Trophoblast cell (in vitro differentiated cells and primary cell): ENCODE measurements at regions not wholly inside any gene's neighbourhood (a gene's known extent, or its start where the extent isn't known, plus 50 kb on each side); places are given as distances from the start of the nearest gene placed in this dataset.

ENCODE experiments used
- DNase-seq, 2 donors: peaks; one replicate each; pipeline ENCODE4 v3.0.0-alpha.2; 2016
- H2AFZ ChIP-seq: 2 replicates; pipeline ENCODE4 v1.6.1; 2013; ENCODE audit warnings: low read length, moderate library complexity, mild to moderate bottlenecking; ENCODE audit not compliant: insufficient read depth, poor library complexity
- H2AK5ac ChIP-seq: 2 replicates; pipeline ENCODE4 v1.6.1; 2013; ENCODE audit warnings: mild to moderate bottlenecking, low read length
- H2BK120ac ChIP-seq: 2 replicates; pipeline ENCODE4 v1.6.1; 2013; ENCODE audit warnings: low read length, mild to moderate bottlenecking, moderate library complexity; ENCODE audit not compliant: insufficient read depth, poor library complexity
- H2BK12ac ChIP-seq: 2 replicates; pipeline ENCODE4 v1.6.1; 2013; ENCODE audit warnings: mild to moderate bottlenecking, low read length, moderate library complexity
- H2BK5ac ChIP-seq: 2 replicates; pipeline ENCODE4 v1.6.1; 2013; ENCODE audit warnings: low read length, low read depth, moderate library complexity, mild to moderate bottlenecking; ENCODE audit not compliant: poor library complexity
- H3K14ac ChIP-seq: 2 replicates; pipeline ENCODE4 v1.6.1; 2013; ENCODE audit warnings: mild to moderate bottlenecking, low read length
- H3K18ac ChIP-seq: 2 replicates; pipeline ENCODE4 v1.6.1; 2013; ENCODE audit warnings: mild to moderate bottlenecking, low read length
- H3K23ac ChIP-seq: 2 replicates; pipeline ENCODE4 v1.6.1; 2013; ENCODE audit warnings: low read length
- H3K27ac ChIP-seq: 2 replicates; pipeline ENCODE4 v1.5.1; 2013; ENCODE audit warnings: low read depth, mild to moderate bottlenecking, inconsistent platforms, low read length, moderate library complexity
- H3K27me3 ChIP-seq: 2 replicates; pipeline ENCODE4 v1.6.1; 2013; ENCODE audit warnings: inconsistent platforms, mild to moderate bottlenecking, low read length, moderate library complexity; ENCODE audit not compliant: insufficient read depth
- H3K36me3 ChIP-seq, 2 experiments: 1 replicate in 1 of 2; 2 replicates in 1 of 2; pipeline ENCODE4 v1.6.1; 2013; ENCODE audit warnings: low read length in 2 of 2, mild to moderate bottlenecking in 2 of 2, moderate library complexity in 1 of 2; ENCODE audit not compliant: insufficient read depth in 2 of 2, control insufficient read depth in 1 of 2
- H3K4ac ChIP-seq: 2 replicates; pipeline ENCODE4 v1.6.1; 2013; ENCODE audit warnings: low read depth, mild to moderate bottlenecking, low read length, moderate library complexity
- H3K4me1 ChIP-seq, 2 experiments: 1 replicate in 1 of 2; 2 replicates in 1 of 2; pipeline ENCODE4 v1.6.1; 2013; ENCODE audit warnings: low read length in 2 of 2, mild to moderate bottlenecking in 2 of 2, moderate library complexity in 1 of 2; ENCODE audit not compliant: insufficient read depth in 2 of 2, control insufficient read depth in 1 of 2
- H3K4me2 ChIP-seq: 2 replicates; pipeline ENCODE4 v1.6.1; 2013; ENCODE audit warnings: inconsistent platforms, mild to moderate bottlenecking, low read length, moderate library complexity
- H3K4me3 ChIP-seq: 2 replicates; pipeline ENCODE4 v1.5.1; 2013; ENCODE audit warnings: mild to moderate bottlenecking, low read depth, low read length, inconsistent platforms
- H3K79me1 ChIP-seq: one replicate; pipeline ENCODE4 v1.6.1; 2013; ENCODE audit warnings: low read length
- H3K79me2 ChIP-seq: 2 replicates; pipeline ENCODE4 v1.6.1; 2013; ENCODE audit warnings: low read length, mild to moderate bottlenecking; ENCODE audit not compliant: control insufficient read depth, insufficient read depth, poor library complexity
- H3K9ac ChIP-seq: 2 replicates; pipeline ENCODE4 v1.6.1; 2013; ENCODE audit warnings: mild to moderate bottlenecking, low read length
- H3K9me3 ChIP-seq: 2 replicates; pipeline ENCODE4 v1.6.1; 2013; ENCODE audit warnings: low read depth, mild to moderate bottlenecking, control low read depth, inconsistent platforms, low read length; ENCODE audit not compliant: insufficient read depth
- H4K12ac ChIP-seq: 2 replicates; pipeline ENCODE4 v1.6.1; 2013; ENCODE audit warnings: low read depth, mild to moderate bottlenecking, low read length, moderate library complexity
- H4K8ac ChIP-seq: 2 replicates; pipeline ENCODE4 v1.6.1; 2013; ENCODE audit warnings: low read depth, mild to moderate bottlenecking, low read length, moderate library complexity
- H4K91ac ChIP-seq: one replicate; pipeline ENCODE4 v1.6.1; 2013; ENCODE audit warnings: low read depth, mild to moderate bottlenecking, low read length, moderate library complexity
- WGBS: extraction: QIAGEN DNeasy Blood & Tissue Kit; methylation state at CpG from one replicate; pipeline ENCODE4 v1.1.7; 2013; ENCODE audit warnings: missing lambda C conversion rate; ENCODE audit not compliant: insufficient read length, insufficient coverage; ENCODE audit errors: extremely low coverage; 5-methylcytosine and 5-hydroxymethylcytosine counted together

DNA sequence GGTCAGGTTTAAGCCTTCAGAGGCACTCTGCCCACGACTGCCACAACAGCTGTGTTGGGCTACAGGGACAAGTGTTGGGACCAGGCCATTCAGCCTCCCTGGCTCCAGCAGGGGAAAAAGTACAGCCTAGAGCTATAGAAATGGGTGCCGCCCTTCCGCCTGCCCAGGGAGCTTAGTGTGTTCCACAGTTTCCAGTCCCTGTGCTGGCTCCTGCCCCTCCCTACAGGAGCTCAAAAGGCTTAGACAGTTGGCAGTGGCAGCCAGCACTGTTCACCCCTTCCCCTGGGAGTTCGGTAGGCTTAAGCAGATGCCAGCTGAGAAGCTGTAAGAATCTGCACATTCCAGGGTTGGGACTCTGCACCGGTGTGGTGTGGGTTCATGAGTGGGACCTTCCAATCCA, 408.2 kb upstream of the INTU start:
- Histone ChIP-seq H3K27ac (no peak overlapping the region), H2AK5ac (no peak overlapping the region), H3K18ac (no peak overlapping the region), H2BK12ac (no peak overlapping the region), H3K14ac (no peak overlapping the region), H3K23ac (no peak overlapping the region), H2AFZ (no peak overlapping the region), H3K9ac (no peak overlapping the region), H3K27me3 (no peaks in the 10 kb centered on the region), H4K8ac (no peak overlapping the region), H3K4me2 (no peak overlapping the region), H2BK5ac (no peak overlapping the region), H4K12ac (no peak overlapping the region), H2BK120ac (no peak overlapping the region), H3K36me3 (no peaks in the 10 kb centered on the region), H3K79me1 (no peaks in the 10 kb centered on the region), H3K4ac (no peak overlapping the region), H3K79me2 (no peaks in the 10 kb centered on the region), H4K91ac (no peak overlapping the region), H3K9me3 (no peaks in the 10 kb centered on the region), H3K4me3 (no peak overlapping the region), H3K4me1 (no peaks in the 10 kb centered on the region)
- WGBS, result no CpG with 5 or more reads among the region's 5 CpGs
- no peak for DNase-seq

DNA sequence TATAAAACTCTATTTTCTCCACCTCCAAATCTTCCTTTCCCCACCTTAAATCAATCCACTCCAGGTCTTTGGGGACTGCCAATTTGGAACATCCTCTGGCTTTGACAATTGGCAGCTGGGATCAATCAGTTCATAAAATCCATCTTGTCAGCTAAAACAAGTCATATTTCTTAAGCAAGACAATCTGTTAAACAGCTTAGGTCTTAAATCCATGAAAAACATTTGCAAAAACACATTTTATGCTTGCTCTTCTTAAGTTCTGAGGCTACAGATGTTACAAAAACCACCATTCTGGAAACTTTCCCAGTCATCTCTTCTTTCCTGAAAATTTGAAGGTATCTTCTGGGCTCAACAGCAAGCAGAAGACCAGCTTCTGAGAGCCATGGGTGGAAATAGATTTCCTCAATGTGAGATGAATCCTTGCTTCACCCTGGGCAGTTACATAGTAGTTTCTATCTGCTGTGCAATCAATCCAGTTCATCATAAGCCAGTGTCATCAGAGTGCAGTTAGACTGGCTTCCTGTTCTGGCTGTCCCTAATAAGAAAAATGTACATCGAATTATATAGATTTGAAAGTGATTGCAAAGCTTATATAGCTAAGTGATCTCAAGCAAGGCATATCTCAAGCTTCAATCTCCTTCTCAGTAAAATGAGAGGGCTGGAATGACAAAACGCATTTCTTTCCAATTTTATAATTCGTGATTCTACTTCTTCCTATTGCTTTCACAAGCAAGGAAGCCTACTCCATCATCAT, 402.7 kb upstream of the INTU start:
- Histone ChIP-seq H2AK5ac (no peak overlapping the region), H4K8ac (no peak overlapping the region), H3K9ac (no peak overlapping the region), H2BK120ac (no peak overlapping the region), H2BK12ac (no peak overlapping the region), H3K4me3 (no peak overlapping the region), H3K79me1 (no peaks in the 10 kb centered on the region), H3K36me3 (no peaks in the 10 kb centered on the region), H3K18ac (no peak overlapping the region), H3K79me2 (no peaks in the 10 kb centered on the region), H3K27ac (no peak overlapping the region), H2AFZ (no peak overlapping the region), H3K14ac (no peak overlapping the region), H3K4me1 (no peaks in the 10 kb centered on the region), H3K23ac (no peak overlapping the region), H4K91ac (no peak overlapping the region), H3K9me3 (no peaks in the 10 kb centered on the region), H4K12ac (no peak overlapping the region), H3K4ac (no peak overlapping the region), H3K4me2 (no peak overlapping the region), H2BK5ac (no peak overlapping the region), H3K27me3 (no peaks in the 10 kb centered on the region)
- no peak for DNase-seq
- no CpG with 5 or more reads among the region's 3 CpGs for WGBS

DNA sequence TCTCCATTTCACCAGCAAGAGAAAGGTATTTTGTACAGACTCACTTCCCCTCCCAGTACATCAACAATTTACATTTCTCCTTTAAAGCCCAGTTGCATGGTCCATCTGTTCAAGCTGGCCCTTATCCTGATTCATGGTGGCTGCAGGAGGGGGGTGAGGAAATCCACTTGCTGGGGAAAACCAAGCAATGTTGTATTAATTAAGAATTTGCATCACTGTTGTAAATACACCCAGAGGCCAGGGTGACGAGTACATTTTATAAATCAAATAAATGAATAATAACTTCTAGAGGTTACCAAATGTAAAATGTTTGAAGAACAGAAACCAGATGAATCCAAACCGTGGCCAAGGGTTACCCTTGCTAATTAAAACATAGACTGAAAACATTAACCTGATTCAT, 395.9 kb upstream of the INTU start:
- Histone ChIP-seq H2AFZ (no peak overlapping the region), H3K14ac (no peak overlapping the region), H3K9me3 (no peaks in the 10 kb centered on the region), H4K91ac (no peak overlapping the region), H3K4me1 (no peaks in the 10 kb centered on the region), H4K8ac (no peak overlapping the region), H3K36me3 (no peaks in the 10 kb centered on the region), H3K23ac (no peak overlapping the region), H2BK12ac (no peak overlapping the region), H3K27ac (no peak overlapping the region), H3K9ac (no peak overlapping the region), H3K18ac (no peak overlapping the region), H2BK5ac (no peak overlapping the region), H4K12ac (no peak overlapping the region), H3K79me1 (no peaks in the 10 kb centered on the region), H3K27me3 (no peaks in the 10 kb centered on the region), H3K79me2 (no peaks in the 10 kb centered on the region), H2BK120ac (no peak overlapping the region), H3K4me2 (no peak overlapping the region), H3K4ac (no peak overlapping the region), H3K4me3 (no peak overlapping the region), H2AK5ac (no peak overlapping the region)
- DNase-seq, result no peak
- WGBS, result no CpG with 5 or more reads among the region's 2 CpGs

DNA sequence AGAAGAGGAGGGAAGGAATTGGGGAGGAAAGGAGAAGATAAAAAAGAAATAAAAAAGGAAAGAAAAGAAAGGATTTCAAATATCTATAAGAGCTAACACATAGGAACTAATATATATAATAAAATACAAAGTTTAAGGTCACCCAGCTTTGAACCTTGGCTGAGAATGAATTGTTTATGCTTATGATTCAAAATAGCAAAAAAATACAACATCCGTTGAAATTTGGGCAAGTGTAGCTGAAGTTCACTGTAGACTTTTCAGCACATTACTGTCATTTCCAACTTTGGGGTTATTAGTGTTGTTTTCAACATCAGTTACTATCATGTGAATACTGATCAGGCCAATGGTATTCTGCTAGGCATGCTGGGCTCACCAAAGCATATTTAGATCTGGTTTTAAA, 395.2 kb upstream of the INTU start:
- H3K4me3 ChIP-seq, result no peak overlapping the region
- H3K4ac ChIP-seq, result no peak overlapping the region
- H2BK120ac ChIP-seq, result no peak overlapping the region
- no peak overlapping the region for H4K91ac ChIP-seq
- H2AK5ac ChIP-seq, result no peak overlapping the region
- H3K4me2 ChIP-seq, result no peak overlapping the region
- H3K79me1 ChIP-seq, result no peaks in the 10 kb centered on the region
- H3K27ac ChIP-seq, result no peak overlapping the region
- DNase-seq, result no peak
- no peaks in the 10 kb centered on the region for H3K9me3 ChIP-seq
- no peaks in the 10 kb centered on the region for H3K79me2 ChIP-seq
- H3K23ac ChIP-seq, result no peak overlapping the region
- H4K8ac ChIP-seq, result no peak overlapping the region
- no peak overlapping the region for H3K9ac ChIP-seq
- no peaks in the 10 kb centered on the region for H3K27me3 ChIP-seq
- no peak overlapping the region for H3K18ac ChIP-seq
- H3K14ac ChIP-seq, result no peak overlapping the region
- H3K4me1 ChIP-seq, result no peaks in the 10 kb centered on the region
- H3K36me3 ChIP-seq, result no peaks in the 10 kb centered on the region
- H2BK5ac ChIP-seq, result no peak overlapping the region
- H2AFZ ChIP-seq, result no peak overlapping the region
- WGBS, result no CpG with 5 or more reads among the region's 1 CpG
- no peak overlapping the region for H2BK12ac ChIP-seq
- H4K12ac ChIP-seq, result no peak overlapping the region
